ENCODE measurements at regions not wholly inside any gene's neighbourhood (a gene's known extent, or its start where the extent isn't known, plus 50 kb on each side); places are given as distances from the start of the nearest gene placed in this dataset.
"Not testable (repeated sequence)": the region's sequence is repeated elsewhere in the genome, so short reads cannot be mapped to it uniquely, and the experiment has no call there.

DNA sequence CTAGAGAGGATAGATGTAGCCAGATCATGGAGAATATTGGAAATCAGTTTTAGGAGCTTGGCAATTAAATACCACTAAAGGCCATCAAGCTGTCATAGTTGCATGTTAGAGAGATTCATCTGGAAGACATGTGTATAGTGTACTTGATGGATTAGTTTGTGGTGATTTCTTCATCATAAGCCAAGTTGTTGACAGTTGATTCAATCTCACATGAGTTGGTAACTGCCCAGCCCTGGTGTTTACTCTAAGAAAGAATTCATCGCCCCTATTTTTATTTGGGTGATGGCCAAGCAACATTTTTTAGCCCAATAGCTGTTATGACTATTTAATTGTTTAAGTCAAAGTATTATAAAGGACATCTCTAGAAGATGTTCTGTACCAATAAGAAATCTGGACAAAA lies 737.6 kb downstream of the PLA2G4A start:
- DNase-seq = no peak

DNA sequence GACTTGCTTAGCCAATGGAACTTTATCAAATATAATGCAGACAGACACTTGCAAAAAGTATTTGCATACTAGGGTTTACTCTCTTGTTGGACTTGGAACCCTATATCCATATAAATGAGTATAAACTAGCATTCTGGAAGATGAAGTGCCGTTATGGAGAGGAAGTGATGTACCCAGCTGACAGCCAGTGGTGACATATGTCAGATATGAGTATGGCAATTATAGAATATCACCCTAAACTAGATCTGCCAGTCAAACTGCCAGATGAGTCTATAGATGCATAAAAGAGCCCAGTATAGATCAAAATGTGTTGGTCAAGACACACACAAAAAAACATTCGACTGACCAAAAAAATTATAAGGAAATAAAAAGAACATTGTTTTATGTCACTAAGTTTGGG lies 739.3 kb downstream of the PLA2G4A start:
- no peak for DNase-seq

DNA sequence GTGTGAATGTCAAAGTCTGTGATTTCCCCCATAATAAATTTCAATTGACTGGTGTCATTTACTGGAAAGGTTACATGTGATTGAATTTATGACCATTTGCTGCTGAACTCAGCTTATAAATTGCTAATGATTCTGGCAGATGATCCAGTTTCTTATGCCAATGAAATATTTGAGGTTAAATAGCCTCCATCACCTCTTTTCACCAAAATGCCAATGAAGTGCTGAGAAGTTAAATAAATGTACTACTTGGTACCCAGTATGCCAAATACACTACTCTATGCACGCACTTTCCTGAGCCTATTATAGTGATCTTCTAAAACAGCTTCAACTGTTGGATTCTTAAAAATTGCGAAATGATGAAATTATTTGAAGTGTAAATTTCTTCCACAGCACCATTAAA lies 741.4 kb downstream of the PLA2G4A start:
- DNase-seq = no peak

DNA sequence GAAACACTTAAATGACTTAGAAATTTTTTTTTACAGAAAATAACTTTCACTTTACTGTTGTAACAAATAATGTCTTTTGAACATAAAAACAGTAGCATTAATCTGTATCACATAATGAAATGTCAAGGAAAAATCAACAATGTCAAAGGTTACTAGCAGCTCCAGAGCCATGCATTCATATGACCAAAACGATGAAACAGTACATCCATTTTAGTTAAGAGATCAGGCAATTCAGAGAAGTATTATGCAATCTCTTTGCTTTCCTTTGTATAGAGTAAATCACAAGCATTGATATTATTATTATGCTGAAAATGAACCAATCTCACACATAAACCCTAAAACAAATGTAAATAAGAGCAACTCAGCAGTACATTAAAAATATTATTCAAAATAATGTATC lies 748.9 kb downstream of the PLA2G4A start:
- DNase-seq = no peak

DNA sequence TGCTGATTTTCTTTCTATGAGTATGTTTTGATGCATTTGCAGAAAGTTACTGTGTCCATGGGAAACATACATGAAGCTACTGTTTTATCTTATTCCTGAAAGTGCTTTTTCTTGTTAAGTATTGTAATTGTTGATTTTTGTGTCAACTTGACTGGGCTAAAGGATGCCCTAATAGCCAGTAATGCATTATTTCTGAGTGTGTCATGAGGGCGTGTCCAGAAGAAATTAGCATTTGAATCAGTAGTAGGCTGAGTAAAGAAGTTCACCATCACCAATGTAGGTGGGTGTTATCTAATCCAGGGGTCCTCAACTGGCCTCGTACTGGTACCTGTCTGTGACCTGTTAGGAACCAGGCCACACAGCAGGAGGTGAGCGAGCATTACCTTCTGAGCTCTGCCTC lies 760.2 kb downstream of the PLA2G4A start:
- no peak for DNase-seq

DNA sequence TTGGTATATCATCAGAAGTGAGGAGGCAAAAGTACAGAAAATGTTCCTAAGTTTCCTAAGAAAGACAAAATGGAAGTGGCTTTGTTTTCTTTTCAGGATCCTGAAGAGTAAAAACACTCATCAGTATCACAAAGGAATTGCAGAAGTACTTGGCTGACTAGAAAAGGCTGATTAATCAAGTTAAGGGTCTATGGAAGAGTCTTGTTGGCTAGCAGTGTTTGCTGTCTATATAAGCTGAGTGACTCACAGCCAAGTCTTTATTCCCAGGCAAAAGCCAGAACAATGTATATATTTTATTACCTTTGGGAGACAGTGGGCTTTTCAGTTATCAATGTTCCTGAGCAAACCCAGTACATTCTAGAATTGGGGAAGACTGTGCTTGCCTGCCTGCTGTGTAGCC lies 777.0 kb downstream of the PLA2G4A start:
- no peak for DNase-seq

DNA sequence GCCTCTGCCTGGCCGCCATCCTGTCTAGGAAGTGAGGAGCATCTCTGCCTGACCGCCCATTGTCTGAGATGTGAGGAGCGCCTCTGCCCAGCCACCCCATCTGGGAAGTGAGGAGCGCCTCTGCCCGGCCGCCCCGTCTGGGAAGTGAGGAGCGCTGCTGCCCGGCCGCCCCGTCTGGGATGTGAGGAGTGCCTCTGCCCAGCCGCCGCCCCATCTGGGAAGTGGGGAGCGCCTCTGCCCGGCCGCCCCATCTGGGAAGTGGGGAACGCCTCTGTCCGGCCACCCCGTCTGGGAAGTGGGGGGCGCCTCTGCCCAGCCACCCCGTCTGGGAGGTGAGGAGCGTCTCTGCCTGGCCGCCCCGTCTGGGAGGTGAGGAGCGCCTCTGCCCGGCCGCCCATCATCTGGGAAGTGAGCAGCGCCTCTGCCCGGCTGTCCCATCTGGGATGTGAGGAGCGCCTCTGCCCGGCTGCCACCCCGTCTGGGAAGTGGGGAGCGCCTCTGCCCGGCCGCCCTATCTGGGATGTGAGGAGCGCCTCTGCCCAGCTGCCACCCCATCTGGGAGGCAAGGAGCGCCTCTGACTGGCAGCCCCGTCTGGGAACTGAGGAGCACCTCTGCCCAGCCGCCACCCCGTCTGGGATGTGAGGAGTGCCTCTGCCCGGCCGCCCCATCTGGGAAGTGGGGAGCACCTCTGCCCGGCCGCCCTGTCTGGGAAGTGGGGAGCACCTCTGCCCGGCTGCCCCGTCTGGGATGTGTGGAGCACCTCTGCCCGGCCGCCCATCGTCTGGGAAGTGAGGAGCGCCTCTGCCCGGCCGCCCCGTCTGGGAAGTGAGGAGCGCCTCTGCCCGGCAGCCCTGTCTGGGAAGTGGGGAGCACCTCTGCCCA lies 787.3 kb downstream of the PLA2G4A start:
- DNase-seq = not testable (repeated sequence)

DNA sequence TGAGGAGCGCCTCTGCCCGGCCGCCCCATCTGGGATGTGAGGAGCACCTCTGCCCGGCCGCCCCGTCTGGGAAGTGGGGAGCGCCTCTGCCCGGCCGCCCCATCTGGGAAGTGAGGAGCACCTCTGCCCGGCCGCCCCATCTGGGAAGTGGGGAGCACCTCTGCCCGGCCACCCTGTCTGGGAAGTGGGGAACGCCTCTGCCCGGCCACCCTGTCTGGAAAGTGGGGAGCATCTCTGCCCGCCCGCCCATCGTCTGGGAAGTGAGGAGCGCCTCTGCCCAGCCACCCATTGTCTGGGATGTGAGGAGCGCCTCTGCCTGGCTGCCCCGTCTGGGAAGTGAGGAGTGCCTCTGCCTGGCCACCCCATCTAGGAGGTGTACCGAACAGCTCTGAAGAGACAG lies 788.1 kb downstream of the PLA2G4A start:
- DNase-seq = not testable (repeated sequence)

DNA sequence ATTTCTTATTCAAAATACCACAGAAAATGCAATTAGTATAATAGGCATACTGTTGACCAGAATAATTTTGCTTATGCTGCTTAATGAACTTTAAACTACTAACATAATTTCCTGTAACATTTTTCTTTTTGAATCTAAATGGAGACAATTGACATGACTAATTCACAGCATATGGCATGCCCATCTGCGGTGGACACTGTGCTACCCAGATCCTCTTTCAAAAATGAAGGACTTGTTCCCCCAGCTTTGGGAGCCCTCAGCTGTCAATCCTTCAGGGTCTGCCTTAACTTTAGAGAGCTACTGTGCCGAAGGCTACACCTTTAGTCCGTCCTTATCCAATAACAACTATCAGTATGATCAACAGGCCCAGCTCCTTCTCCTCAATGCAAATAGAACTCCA lies 789.0 kb downstream of the PLA2G4A start:
- DNase-seq = no peak

DNA sequence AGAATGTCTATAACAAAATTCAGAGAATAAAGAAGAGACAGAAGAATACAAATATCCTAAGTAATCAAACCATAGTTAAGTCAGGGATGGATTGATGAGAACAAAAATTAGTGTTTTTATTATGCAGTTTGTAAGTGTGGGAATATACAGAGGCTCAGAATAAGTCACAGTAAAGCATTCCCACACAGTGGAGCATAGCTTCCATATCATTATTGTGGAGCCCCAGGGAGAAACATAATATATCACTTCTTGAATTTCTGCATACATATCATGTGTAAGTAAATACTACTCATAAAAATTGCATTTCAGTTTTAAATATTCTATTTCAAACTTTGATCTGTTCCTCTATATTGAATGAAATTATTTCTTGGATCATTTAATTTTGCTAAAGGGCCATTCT lies 790.4 kb downstream of the PLA2G4A start:
- DNase-seq = no peak

DNA sequence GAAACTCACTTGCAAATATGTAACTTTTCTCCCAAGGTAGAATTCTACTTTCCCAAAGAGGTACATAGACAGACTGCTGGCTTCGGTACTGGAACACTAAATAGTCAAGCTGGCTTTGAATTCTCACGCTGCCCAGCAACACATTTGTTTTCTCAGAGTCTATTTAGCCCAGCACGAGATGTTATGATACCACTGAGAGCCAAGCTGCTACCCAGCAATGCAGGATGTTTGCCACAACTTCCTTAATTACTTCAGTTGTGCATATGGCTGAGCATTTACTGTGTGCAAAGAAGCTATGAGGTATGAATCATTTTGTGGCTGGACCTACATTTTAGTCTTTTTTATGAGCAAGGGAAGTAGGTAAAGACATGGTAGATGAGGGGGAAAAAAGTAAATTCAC lies 793.2 kb downstream of the PLA2G4A start:
- no peak for DNase-seq

DNA sequence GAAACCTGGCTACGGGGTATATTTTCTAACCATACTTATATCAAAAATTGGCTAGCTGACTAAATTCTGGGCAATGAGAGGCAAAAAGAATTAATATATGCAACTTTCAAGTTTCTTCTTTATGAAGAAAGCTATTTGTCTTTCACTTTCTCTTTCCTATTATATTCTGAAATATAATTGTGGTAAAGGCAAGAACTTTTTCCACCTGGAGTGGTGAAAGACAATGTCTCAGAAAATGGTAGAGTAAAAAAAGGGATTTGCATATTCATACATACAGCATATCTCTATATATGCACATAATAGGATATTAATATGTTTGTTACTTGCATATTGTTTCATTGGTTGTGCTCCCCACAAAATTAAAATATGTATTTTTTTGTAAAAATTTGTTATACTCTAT lies 793.8 kb downstream of the PLA2G4A start:
- no peak for DNase-seq

DNA sequence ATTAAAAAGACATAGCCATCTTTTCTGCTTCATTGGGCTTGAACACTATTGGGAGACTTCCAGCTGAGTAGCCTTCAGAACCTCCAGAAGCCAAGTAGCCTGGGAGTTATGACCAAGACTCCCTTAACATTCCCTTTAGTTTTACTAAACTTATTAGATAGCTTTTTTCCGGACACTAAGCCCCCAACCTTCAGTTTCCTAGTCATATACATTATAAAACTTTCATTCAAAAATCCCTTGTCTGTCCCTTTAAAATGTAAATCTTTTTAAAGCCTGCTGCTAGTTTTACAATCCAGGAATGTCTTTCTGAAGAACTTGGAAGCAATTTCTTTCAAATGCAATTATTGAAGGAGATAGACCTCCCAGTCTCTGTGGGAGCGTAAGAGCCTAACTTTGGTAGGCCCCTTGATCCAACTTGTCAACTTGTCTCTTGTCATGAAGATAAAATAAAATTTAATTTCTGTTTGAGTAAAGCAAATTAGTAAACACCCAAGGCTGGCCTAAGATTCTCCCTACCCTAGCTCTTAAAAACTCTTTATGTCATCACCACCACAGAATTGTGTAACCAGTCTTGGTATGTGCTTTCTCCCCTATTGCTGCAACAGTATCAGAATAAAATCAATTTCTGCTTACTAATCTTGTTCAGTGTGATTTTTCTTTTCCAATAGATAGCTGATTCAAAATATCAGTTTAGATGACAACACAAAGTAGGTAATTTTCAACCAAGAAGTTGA lies 796.2 kb downstream of the PLA2G4A start:
- no peak for DNase-seq

DNA sequence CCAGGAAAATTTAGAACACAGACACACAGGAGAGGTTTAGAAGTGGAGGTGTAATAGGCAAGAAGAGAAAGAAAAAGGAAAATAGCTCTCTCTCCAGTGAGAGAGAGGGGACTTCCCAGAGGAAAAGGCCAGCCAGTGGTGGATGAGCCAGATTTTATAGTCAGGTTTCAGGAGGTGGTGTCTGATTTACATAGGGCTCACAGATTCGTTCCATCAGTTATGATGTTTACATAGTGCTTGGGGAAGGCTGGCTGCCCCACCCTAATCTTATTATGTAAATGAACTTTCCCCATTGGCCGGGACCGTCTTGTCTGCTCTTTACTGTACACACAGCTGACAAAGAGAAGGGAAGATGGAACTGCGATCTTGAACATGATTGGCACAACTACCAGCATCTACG lies 797.3 kb downstream of the PLA2G4A start:
- no peak for DNase-seq

DNA sequence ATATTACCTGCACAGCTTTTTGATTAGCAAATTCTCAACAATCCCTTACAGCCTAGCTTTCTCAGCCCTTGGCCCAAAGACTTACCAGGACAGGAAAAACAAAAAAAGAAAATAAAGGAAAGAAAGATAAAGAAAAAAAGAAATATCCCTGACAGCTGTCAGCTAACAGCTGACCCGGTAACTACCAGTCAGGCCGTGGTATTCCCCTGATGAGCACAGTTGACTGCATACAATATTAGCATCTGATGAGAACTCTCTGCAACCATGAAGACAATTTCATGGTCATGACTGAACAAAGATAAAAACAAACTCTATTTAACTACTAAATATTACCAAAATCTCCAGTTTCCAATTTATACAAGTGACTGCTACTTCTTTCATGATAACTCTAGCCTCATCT lies 798.8 kb downstream of the PLA2G4A start:
- DNase-seq = no peak

DNA sequence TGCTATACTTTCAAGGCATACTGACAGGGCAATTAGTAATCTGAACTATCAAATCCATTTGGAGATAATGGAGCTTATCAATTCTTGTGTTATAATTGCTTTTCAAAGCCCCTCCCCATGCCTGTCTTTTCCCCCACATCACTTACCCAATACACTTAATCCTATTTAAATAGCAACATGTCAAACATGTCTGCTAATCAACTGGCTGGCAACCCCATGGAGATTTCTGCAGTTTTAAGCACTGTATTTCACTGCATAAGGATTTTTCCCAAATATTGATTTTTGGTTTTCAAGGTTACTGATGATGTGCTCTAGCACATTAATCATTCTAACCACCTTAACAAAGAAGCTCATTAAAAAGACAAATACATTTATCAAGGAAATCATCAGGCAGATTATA lies 800.3 kb downstream of the PLA2G4A start:
- no peak for DNase-seq

DNA sequence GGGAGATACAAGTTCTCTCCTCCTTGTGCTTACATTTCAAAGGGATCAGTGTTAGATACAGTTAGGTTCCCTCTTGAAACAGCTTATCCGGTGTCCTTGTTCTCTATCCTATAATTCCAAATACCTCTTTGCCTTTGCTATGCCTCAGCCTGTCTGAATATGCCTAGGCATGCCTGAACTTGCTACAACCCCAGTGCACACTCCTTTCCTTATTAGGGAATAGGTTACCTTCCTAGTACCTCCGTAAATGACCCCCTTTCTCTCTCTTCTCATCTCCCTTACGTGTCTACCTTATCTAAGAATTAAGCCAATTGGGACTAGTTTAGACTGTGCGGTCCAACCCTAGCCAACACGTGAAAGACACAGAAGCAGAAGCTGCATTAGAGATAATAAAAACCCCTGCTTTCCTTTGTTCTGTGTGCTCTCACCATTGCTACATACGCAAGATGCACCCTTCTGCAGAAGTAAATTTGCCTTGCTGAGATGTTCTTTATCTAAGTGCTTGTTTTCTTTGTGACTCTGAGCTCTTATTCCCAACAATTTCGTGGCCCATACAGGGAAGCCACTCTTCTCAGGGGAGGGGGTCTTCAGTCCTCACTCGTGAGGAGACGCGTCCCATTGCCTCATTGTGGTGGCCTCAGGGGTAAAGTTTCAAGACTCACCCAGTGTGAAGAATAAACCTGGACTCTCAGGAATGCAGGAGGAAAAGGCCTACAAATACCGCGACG lies 802.1 kb downstream of the PLA2G4A start:
- DNase-seq = no peak

DNA sequence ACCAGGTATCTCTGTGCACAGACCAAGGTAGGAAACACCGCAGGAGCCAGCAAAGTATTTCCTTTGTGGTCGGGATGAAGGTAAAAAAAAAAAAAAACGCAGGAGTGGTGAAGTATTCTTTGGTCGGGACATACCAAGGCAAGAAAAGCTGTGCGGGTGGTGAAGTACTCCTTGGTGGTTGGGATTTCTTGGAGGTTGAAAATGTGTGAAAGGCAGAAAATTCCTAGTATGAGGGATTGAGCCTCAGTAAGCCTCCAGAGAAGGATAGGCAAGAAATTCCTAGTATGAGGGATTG lies 802.6 kb downstream of the PLA2G4A start:
- no peak for DNase-seq

DNA sequence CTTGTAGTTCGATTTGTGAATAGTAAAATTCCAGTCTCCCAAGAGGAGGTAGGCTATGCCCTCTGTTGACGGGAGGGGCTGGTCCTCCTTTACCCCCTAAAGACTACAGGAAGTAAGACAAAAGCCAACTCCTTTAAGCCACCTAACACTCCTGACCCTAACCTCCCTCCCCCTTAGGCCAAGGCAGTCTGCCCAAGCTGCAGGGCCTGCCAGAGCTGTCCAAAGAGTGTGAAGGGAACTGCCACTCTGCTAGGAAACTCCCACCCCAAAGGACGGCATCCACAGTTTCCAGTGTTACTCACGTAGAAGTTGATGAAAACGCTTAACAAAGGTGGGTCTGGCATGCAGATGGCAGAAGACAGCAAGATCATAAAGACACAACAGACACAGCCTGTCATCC lies 803.2 kb downstream of the PLA2G4A start:
- DNase-seq = no peak

DNA sequence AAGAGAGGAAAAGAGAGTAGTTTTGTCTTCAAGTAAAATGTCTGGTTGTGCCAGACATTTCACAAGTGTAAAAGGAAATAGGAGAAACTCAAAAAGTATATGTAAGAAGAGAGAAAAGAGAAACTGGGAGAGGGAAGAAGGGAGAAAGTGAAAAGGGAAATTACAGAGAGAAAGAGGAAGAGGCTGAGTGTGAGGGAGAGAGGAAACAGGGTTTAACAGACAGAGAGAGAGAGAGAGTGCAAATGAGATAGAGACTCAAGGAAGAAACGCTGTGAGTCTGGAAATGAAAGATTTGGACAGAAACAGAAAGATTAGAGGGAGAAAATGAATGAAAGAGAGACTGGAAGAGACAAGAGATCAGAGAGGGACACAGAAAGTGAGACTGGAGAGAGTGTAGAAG lies 806.2 kb downstream of the PLA2G4A start:
- no peak for DNase-seq

DNA sequence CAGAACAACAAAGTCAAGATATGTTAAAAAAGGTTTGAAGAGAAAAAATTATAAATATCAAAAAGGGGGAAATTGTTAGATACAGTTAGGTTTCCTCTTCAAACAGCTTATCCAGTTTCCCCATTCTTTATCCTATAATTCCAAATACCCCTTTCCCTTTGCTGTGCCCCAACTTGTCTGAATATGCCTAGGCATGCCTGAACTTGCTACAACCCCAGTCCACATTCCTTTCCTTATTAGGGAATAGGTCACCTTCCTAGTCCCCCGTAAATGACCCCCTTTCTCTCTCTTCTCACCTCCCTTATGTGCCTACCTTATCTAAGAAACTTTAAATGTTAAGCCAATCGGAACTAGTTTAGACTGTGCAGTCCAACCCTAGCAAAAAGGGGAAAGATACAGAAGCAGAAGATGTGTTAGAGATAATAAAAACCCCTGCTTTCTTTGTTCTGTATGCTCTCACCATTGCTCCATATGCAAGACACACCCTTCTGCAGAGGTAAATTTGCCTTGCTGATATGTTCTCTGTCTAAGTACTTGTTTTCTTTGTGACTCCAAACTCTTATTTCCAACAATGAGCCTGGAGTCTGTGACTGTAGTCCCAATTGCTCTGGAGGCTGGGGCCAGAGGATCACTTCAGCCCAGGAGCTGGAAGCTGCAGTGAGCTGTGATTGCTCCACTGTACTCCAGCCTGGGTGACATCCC lies 810.1 kb downstream of the PLA2G4A start:
- no peak for DNase-seq

DNA sequence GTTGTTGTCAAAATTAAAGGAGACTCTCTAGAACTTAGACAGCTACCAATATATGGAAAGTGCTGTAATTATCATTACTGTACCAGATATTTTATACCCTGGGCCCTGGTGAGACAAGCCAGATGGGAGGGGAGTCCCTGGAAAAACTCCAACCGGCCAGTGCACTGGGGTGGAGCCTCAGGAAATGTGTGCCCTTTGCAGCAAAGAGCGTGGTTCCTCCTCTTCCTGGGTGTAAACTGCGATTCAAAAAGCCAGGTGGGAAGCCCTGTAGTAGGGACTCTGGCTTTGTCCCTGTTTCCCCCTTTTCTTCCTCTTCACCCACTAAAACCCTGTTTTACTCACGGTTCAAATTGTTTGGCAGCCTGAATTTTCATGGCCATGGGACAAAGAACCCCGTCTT lies 812.3 kb downstream of the PLA2G4A start:
- DNase-seq = no peak

DNA sequence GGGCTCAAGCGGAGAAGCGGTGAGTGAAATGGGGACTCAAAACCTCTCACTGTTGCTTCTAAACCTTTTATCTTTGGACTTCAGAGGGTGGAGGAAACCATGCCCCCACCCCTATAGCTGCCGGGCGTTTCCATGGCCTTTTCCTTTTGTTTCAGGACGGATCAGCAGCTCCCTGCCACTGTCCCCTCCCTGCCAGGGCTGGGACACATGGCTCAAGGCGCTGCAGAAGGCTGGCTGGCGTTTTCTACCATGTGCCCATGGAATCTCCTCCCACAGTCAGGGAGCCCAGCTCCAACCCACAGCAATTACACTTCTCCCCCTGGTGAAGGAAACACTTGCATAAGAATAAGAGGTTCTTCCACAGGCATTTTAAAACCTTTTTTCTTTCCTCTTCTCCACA lies 812.7 kb downstream of the PLA2G4A start:
- no peak for DNase-seq

Data from stimulated activated CD4-positive, alpha-beta T cell treated with anti-CD3 and anti-CD28 coated beads, Interleukin-15, amount 100 ng/mL, for 24 hours (primary cell).